HCT116 (cell line): ENCODE measurements at regions not wholly inside any gene's neighbourhood (a gene's known extent, or its start where the extent isn't known, plus 50 kb on each side); places are given as distances from the start of the nearest gene placed in this dataset.

Experiments used
- CEBPB ChIP-seq: IDR thresholded peaks from 2 replicates; pipeline ENCODE4 v1.6.1; 2012; ENCODE audit warnings: low read depth
- CTCF ChIP-seq, 3 experiments: fragments of 200-600 bp in 1 of 3; sonication (generic) in 1 of 3; IDR thresholded peaks in 2 of 3; conservative IDR thresholded peaks in 1 of 3; 2 replicates each; pipeline ENCODE4 v1.5.1; 2012 to 2017; ENCODE audit warnings: low read depth in 2 of 3, low read length in 2 of 3, antibody characterized with exemption in 1 of 3, borderline replicate concordance in 1 of 3, control low read depth in 1 of 3, mild to moderate bottlenecking in 1 of 3, mixed read lengths in 1 of 3, mixed run types in 1 of 3, moderate library complexity in 1 of 3; ENCODE audit not compliant: insufficient read depth in 1 of 3
- POLR2A ChIP-seq: IDR thresholded peaks from 2 replicates; pipeline ENCODE4 v1.7.0; 2011; ENCODE audit warnings: borderline replicate concordance; ENCODE audit not compliant: insufficient read depth, insufficient read length; ENCODE audit errors: extremely low read depth

- no peak for TF ChIP-seq POLR2A
- TF ChIP-seq CTCF (IDR thresholded peaks at IDR 0.05 in 2 of 3, conservative IDR thresholded peaks at IDR 0.05 in 1 of 3; ENCODE audit: borderline replicate concordance in 1 of 3, insufficient read depth in 1 of 3, low read depth in 2 of 3, low read length in 2 of 3): no peak
- TF ChIP-seq CEBPB: no peak
Measured at GRCh38 chr13:59537500-59537899, 626.2 kb downstream of the DIAPH3 start.
